HG02970 (cell line): ENCODE measurements at regions not wholly inside any gene's neighbourhood (a gene's known extent, or its start where the extent isn't known, plus 50 kb on each side); places are given as distances from the start of the nearest gene placed in this dataset.

Experiments
- ATAC-seq: cut with Tn5 transposase; IDR thresholded peaks from one replicate; pipeline ENCODE4 v1.9.1; 2021; ENCODE audit warnings: mild to moderate bottlenecking, moderate library complexity, moderate number of reproducible peaks; ENCODE audit not compliant: unreplicated experiment, low FRiP score

DNA sequence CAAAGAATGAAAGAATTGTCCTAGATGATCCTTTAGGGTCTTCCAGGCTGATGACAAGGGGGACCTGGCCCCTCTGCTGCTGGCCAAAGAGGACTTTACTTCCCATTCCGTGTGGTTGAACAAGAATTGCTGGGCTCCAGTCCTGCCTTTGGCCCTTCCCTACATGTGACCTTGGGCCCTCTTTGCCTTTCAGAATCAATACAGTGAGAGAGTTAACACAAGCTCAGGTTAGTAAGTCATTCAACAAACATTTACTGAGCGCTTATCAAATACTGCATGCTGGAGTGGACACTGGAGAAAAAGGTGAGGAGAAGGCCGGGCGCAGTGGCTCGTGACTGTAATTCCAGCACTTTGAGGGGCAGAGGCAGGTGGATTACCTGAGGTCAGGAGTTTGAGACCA, 113.1 kb downstream of the C9orf50 start:
- no peak for ATAC-seq

DNA sequence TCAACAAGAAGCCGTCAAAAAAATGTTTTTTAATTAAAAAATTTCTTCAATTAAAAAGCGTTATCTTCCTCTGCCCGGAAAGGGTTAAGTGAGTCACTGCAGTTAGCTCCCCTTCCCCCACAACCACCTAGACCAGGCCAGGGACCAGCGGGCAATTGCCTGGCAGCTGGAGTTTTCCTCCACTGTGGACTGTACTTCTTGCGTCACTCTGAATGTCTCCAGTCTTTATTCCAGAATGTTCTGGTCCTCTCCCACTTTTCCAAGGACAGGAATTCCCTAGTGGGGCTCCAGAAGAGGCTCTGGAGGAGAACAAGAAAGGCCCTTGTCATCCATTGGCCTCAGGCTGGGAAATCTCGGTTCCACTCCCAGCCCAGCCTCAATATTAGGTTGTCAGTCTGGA, 114.0 kb downstream of the C9orf50 start:
- no peak for ATAC-seq

DNA sequence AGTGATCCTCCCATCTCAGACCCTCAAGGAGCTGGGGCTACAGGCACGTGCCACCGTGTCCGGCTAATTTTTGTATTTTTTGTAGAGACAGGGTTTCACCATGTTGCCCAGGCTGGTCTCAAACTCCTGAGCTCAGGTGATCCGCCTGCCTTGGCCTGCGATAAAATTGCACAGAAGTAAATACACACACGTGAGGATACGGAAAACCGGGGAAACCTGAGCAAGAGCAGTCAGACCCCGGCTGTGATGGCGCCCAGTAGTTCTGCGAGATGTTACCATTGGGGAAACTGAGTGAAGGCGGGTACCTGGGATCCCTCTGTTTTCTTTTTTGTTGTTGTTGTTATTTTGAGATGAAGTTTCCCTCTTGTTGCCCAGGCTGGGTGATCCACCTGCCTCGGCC, 114.9 kb downstream of the C9orf50 start:
- no peak for ATAC-seq

DNA sequence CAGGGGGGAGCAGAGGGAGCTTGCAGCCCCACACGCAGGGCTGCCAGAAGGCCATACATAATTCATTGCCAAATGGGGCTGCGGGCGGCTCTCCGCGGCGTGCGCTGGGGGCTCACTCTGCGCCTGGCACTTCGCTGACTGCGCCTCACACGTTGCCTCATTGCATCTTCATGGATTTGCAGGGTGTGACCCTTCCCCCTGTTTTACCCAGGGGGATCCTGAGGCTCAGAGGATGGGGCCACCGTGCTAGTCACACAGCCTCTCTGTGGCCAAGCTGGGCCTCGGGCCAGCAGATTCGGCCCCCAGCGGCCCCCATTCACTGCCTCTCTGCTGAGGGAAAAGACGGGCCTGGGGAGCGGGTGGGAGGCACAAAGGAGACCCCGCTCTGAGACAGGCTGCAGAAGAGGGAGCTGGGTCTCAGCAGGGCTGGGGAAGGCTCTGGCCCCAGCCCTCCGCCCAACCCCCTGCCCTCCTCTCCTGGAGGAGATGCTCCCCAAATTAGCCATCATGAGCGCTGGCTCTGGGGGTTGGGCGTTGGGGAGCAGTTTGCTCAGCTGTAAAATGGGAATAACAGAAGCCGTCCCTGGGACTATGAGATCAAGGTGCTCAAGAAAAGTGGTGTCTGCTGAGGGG, 115.5 kb downstream of the C9orf50 start:
- no peak for ATAC-seq

DNA sequence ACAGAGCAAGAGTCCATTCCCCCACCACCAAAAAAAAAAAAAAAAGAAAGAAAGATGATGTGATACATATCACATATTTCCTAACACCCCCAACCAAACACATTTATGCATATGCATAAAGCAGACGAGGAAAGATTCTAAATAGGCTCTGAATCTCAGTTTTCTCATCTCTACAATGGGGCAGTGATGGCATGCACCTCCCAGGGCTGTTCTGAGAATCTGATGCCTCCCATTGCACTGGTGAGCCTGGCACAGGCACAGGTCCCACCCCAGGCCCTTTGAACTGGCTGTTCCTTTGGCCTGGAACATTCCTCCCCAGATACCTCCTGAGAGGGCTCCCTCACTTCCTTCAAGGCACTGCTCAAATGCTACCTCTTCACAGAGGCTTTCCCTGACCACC, 116.5 kb downstream of the C9orf50 start:
- ATAC-seq = no peak

DNA sequence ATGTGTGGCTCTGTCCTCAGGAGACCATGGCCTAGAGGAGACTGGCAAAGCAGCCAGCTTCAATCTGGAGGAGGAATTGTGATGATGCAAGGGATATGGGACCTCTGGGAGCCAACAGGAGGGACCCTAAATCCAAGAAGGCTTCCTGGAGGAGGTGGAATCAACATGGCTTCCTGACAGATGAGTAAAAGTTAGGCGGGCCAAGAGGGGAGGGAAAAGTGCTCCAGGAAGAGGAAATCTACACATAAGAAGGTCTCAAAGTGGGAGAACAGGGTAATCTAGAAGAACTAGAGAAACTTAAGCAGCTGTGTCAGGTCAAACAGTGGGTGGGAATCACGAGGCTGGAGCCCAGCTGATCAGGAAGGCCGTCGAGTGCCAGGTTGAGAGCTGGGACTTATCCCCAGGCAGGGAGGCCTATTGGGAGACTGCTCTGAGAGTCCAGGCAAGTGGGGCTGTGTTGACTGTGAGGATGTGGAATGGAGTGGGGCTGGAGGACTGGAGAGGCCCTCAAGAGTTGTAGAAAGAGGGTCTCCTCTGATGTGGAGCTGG, 119.1 kb downstream of the C9orf50 start:
- ATAC-seq = no peak

DNA sequence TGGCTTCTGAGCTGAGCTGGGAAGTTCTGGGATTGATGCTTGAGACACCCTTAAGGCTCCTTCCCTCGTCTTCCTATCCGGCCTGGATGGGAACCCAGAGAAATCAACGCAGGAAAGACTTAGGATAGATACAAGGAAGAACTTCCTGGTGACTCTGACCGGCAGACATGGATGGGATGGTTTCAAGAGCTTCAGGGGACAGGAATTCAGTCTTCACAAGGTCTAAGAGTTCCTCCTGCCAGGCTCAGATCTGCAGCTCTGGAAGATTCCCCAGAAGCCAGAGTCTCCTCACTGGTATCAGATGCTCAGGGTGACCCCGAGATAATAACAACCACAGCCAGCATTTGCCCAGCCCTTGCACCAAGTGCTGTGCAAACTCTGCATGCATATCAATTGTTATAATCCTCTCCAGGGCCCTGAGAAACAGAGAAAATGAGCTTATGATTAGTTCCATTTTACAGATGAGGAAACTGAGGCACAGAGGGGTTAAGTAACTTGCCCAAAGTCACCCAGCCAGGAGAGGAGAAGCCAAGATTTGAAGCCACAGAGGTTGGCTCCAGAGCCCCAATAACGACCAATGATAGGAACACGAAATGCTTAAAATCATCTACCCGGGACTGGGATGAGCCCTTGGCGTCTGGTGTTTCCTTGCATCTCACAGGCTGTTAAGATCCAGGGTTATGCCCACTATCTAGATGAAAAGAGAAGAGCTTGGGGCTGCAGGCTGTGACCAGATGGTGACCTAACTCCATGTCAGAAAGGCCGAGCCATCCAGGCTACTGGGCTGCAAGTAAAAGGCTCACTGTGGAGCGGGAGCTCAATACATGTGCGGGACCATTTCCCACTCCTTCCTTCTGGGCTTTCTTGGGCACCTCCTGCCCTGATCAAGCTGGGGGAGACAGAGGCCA, 119.8 kb downstream of the C9orf50 start:
- ATAC-seq = no peak

DNA sequence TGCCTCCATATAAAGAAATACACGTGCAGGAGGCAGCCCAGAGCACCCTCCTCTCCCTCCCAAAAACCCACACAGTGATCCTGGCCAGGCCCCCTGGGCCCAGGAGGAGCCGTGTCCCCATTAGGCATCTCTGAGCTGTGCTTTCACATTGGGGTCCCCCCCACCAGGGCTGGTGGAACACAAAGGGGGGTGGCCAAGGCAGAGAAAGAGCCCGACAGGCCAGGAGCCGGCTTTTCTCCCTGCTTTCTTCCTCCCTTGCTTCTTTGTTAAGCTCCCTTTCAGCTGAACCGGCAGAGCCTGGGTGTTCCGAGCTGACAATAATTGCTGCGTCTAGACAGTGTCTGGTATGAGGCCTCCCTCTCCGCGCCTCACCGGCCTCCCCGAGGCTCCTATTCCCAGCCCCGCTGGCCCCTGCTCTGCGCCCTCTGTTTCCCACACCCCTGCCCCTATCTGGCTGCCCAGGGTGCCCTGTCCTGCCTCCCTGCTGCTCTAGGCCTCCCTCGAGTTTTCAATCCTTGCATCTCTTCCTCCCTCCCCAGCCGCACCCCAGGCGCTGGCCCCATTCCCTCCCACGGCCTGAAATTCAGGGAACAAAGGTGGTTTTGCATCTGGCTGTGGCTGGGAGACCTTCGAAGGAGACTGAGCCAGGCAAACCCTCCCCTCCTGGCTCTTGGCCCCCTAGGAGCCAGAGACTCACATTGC, 120.6 kb downstream of the C9orf50 start:
- no peak for ATAC-seq

DNA sequence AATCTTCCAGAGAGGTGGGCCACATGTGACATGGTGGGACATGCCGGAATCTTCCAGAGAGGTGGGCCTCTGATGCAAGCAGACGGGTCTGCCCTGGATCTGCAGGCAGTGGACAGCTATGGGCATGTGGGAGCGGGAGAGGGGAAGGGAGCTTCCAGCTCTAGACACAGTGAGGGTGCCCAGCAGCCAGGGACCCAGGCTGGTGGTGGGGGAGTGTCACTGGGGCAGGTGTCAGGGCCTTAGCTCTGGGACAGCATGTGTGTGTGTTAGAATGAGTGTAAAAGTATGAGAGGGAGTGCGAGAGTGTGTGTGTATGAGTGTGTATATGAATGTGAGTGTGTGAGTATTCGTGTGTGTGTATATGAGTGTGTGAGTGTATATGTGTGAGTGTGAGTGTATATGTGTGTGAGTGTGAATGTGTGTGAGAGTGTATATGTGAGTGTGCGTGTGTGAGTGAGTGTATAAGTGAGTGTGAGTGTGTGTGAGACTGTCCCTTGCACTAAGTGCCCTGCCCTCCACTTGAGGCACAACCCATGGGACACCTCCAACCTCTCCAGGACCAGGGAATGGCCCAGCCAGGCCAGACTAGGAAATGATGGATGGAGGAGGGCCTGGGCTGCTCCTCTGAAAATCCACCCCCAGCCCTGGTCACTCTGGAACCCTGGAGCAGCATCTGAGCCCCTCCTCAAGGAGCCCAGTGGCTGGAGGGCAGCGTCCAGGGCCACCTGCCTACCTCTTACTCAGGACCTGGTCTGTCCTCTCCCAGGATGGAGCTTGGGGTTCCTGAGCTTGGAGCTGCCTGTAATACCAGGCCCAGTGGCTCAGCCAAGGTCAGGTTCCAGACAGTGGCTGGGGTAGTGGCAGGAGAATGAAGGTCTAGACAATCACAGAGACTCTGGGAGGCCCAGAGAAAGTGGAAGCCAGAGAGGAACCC, 122.2 kb downstream of the C9orf50 start:
- no peak for ATAC-seq

DNA sequence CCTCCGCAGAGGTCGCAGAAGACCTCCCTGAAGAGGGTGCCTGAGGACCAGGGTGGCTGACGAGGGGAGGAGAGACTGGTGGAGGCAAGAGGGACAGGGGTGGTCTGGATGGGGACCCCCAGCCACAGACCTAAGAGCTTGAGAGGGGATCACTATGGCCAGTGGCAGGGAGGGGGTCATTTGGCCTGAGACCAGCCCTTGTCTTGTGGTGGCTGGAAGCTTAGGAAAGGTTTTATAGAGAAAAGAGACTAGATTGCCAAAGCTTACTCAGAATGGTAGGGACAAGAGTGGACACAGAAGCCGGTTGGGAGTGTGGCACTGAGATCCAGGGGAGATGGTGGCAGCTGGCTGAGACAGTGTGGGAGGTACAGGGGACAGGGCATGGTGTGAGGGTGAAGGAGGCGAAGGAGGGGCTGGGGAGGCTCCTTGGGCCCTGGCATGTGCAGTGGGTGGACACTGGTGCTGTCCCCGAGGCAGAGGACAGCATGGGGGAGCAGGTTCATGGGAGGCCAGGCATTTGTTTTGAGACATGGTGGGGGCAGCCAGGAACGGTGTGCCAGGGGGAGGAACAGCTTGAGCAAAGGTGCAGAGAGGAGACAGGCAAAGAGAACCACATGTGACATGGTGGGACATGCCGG, 123.0 kb downstream of the C9orf50 start:
- no peak for ATAC-seq

DNA sequence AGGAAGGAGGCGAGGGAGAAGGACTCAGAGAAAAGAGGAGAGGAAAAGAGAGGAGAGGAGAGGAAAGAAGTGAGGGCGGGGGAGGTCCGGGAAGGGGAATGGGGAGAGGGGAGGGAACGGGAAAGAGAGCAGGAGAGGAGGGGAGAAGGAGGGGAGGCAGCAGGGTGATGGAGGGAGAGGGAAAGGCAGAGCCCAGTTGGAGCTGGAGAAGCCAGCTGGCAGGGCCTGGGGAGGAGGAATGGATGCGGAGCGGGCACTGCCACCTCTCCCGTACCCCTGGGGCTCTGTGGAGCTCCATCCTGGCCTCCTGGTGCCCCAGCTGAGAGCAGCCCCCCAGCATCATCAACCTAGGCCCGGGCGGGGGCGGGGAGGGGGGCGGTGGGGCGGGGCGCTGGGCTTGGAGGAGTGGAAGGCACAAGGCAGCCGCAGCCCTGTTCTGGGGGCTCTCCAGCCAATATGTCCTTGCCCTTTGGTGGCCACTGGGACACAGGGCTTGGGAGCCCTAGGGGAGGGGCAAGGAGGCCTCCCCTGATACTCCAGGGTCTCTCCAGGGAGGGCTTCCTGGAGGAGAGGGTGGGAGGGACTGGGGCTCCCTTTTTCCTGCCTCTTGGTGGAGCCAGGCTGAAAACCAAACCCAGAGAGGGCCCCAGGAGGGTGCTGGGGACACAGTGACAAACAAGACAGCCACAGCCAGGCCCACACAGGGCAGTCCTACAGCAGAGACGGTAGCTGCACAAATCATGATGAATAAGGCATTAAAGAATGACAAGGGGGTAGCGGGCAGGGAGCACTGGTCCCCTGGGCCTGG, 123.7 kb downstream of the C9orf50 start:
- no peak for ATAC-seq

DNA sequence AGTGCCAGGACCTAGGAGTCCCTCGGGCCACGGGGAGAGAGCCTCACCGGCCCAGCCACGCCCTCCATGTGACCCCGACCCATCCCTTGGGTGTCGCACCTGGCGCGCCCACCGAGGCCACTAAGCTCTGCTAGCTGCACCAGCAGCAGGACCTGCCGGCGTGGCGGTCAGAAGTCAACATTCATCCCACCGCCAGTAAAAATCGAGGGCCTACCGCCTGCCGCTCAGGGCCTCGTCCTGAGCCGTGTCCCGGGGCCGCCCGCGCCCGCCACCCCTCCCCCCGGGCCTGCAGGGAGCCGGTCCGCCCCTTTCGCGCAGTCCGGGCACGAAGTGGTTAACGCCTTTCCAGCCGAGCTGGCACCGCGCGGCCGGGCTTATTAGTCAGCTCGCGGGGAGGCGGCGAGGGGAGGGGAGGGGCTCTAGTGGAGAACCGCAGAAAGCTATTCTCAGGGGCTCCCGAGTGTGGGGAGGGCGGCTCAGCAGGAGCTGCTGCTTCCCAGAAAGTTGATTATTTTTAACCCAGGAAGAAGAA, 124.4 kb downstream of the C9orf50 start:
- ATAC-seq = no peak

DNA sequence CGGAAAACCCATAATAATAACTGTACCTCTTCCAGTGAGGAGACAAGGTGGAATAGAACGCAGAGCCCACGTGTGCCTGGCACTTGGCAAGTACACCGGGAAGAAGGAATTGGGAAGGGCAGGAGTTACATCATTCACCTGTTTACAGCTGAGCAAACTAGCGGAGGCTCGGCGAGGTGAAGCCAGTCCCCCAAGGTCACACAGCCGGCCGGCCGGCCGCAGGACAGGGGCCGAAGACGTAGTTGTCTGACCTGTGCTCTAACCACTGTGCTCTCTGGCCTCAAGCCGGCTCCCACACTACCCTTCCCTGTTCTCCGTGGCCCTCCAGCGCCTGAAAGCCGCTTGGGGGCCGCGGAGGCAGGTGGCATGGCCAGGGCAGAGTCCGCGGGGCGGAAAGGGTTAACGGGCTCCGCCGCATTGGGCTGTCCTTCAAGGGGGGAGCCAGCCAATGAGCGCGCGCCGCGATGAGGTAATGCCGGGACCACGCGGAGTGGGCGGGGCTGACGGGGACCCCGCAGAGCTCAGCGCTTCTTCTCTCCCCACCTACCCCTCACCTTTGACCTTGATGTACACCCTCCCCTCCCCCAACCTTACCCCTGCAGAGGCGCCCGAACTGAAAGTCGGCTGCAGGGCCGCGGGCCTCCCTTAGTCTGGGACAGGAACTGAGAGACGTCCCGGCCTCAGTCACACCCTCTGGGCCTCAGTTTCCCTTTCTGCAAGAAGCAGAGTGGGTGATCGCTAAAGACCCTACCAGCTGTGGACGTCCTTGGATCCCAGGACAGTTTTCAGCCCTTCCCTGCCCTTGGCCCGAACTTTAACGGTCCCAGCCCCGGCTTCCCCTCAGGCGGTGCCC, 125.1 kb downstream of the C9orf50 start:
- ATAC-seq = no peak

DNA sequence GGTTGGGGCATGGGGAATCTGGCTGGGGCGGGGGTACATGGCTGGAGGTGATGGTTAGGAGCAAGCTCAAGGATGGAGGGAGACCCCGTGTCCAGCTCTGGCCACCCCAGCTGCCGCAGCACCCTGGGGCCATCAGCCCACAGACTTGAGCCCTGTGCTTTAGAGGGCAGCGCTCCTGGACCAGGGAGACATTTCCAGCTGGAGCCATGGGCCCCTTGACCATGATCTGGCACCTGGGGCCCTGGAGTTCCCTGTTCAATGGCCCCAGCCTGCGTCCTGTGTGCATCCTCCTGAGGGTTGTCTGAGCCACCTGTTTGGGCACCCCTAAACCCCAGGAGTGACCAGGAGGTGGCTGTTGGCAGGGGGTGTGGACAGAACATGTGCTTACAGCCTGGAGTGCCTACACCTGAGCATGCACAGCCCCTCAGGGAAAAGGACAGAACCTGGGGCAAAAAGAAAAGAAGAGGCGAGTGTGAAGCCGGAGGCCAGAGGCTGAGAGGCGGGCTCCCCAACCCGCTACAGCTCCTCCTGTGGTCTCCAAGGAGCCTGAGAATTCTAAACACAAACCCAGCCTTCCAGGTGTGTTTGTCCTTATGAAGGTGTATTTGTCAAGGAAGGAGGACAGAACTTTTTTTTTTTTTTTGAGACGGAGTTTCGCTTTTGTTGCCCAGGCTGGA, 126.7 kb downstream of the C9orf50 start:
- no peak for ATAC-seq

DNA sequence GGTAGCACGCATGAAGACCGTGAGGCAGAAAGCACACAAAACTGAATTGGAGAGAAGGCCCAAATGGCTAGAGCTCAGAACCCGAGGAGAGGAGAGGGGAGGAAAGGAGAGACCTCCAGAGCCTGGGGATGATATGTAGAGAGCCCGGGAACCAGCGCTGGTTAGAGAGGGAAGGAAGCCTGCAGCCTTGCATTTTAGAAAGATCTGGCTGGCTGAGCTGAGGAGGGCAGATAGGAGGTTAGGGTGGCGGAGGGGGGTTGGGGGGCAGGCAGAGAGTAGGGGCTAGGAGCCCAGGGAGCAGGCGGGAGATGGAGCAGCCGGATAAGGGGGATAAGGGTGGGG, 127.2 kb downstream of the C9orf50 start:
- ATAC-seq = no peak

DNA sequence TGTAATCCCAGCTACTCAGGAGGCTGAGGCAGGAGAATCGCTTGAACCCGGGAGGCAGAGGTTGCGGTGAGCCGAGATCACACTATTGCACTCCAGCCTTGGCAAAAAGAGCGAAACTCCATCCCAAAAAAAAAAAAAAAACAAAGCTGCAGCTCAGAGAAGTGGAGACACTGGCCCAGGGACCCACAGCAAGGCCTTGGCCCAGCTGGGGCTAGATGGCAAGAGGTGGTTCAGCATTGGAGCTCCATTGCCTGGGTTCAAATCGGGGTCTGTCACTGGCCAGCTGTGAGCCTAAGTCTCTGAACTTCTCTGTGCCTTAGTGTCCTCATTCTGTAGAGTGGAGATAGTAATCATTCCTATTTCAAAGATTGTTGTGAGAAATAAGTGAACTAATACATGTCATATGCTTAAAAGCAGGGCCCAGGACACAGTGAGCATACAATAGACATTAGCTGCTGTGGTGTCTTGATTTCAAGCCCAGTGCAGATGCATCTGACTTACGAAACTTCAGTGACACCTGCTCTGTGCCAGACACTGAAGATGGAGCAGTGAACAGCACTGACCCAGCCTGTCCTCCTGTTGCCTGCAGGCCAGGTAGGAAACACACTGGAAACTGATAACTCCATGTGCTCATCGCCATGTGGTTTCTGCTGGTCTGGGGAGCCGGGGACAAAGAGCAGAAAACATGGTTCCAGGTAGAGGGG, 127.7 kb downstream of the C9orf50 start:
- ATAC-seq = no peak

DNA sequence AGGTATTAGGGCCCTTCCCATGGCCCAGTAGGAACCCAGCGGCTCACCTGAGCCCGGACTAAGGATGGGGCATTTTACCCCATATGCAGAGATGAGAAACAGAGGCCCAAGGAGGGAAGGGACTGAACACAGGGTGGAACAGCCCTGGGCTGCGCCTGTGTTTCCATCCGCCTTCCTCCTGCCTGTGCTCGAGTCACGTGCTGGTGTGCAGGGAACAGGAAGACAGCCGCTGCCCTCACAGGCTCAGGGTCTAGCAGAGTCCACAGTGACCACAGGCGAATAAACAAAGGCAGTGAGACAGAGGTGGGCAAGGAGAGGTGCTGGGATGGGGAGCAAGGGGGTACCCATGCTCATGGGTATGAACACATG, 129.4 kb downstream of the C9orf50 start:
- ATAC-seq = no peak
